ENCODE measurements at regions not wholly inside any gene's neighbourhood (a gene's known extent, or its start where the extent isn't known, plus 50 kb on each side); places are given as distances from the start of the nearest gene placed in this dataset.

DNA sequence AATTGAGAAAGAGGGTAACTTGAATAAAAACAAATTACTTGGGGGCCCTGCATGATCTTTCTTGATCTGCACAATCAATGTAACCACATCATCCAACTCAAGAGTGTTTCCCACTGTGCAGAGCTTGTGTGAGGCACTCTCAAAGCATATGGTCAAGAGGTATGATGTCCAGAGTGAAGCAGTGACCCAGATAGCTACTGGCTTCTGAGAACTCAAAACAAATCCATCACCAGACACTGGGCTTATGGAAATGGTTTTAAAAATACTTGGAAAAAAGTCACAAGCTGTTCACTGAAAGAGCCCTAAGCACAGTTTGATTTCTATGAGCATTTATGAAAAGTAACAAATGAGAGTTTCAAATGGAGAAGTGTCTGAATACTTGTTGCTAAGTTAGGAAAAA, 361.0 kb downstream of the GRXCR1 start:
- TF ChIP-seq, protein P1, sequence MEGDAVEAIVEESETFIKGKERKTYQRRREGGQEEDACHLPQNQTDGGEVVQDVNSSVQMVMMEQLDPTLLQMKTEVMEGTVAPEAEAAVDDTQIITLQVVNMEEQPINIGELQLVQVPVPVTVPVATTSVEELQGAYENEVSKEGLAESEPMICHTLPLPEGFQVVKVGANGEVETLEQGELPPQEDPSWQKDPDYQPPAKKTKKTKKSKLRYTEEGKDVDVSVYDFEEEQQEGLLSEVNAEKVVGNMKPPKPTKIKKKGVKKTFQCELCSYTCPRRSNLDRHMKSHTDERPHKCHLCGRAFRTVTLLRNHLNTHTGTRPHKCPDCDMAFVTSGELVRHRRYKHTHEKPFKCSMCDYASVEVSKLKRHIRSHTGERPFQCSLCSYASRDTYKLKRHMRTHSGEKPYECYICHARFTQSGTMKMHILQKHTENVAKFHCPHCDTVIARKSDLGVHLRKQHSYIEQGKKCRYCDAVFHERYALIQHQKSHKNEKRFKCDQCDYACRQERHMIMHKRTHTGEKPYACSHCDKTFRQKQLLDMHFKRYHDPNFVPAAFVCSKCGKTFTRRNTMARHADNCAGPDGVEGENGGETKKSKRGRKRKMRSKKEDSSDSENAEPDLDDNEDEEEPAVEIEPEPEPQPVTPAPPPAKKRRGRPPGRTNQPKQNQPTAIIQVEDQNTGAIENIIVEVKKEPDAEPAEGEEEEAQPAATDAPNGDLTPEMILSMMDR (IDR thresholded peaks at IDR 0.05; ENCODE audit: low read depth, low read length), result no peak
- POLR2A ChIA-PET, result no interaction called here
- Histone ChIP-seq H3K9me3 (ENCODE audit: control insufficient read depth, insufficient read depth, low read length) (peaks cover 7% of the 10 kb centered on the region; the same call in 1 of the 2 replicates), H3K27me3 (ENCODE audit: control insufficient read depth, insufficient read depth, low read length) (no peaks in the 10 kb centered on the region), H3K4me3 (ENCODE audit: low read depth, low read length) (no peak overlapping the region), H3K27ac (ENCODE audit: low read depth, low read length) (no peak overlapping the region)
- no peak for DNase-seq (ENCODE audit: low read depth, low spot score)
- CTCF ChIA-PET, result interaction anchor here (0.8 kb wide), 1 partner anchor 202 kb away, joined by 3 read pairs; no protein-coding TSS in a partner anchor

DNA sequence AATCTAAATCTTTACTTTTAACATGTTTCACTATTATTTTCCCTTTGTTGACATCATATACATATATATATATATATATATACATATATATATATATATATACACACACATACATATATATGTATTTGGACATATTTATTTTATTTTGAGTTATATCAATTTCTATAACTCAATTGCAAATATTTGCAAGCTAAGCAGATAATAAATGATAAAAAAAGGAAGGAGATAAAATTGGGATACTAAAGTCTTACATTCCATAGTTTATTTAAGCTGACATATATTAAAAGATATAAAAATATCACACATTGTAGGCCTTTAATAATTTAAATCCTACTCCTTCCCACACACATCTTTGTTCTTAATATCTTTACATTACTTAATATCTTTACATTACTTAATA, 372.2 kb downstream of the GRXCR1 start:
- H3K27me3 ChIP-seq (ENCODE audit: control insufficient read depth, insufficient read depth, low read length), result no peaks in the 10 kb centered on the region
- H3K4me3 ChIP-seq (ENCODE audit: low read depth, low read length), result no peak overlapping the region
- DNase-seq (ENCODE audit: low read depth, low spot score), result no peak
- no peaks in the 10 kb centered on the region for H3K9me3 ChIP-seq (ENCODE audit: control insufficient read depth, insufficient read depth, low read length)
- CTCF ChIA-PET, result no interaction called here
- no peak overlapping the region for H3K27ac ChIP-seq (ENCODE audit: low read depth, low read length)
- POLR2A ChIA-PET, result no interaction called here
- TF ChIP-seq, protein P1 (IDR thresholded peaks at IDR 0.05; ENCODE audit: low read depth, low read length), result no peak

DNA sequence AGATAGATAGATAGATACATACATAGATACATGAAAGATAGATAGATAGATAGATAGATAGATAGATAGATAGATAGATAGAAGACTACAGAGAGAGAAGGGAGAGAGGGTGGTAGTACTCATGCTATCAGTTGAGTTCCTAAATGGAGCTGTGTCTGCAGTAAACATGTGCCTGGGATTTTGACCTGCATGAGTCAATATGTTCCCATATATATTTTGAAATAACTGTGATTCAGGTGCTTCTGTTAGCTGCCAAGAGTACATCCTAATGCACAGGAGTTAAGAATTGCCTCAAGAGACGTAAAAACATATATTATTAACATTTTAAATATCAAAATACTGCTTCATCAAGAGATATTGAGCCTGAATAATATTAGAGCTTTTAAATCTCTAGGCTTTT, 379.4 kb downstream of the GRXCR1 start:
- ChIA-PET CTCF (no interaction called here), POLR2A (no interaction called here)
- Histone ChIP-seq H3K27ac (ENCODE audit: low read depth, low read length) (no peak overlapping the region), H3K27me3 (ENCODE audit: control insufficient read depth, insufficient read depth, low read length) (no peaks in the 10 kb centered on the region), H3K4me3 (ENCODE audit: low read depth, low read length) (no peak overlapping the region), H3K9me3 (ENCODE audit: control insufficient read depth, insufficient read depth, low read length) (no peaks in the 10 kb centered on the region)
- DNase-seq (ENCODE audit: low read depth, low spot score), result no peak
- TF ChIP-seq, protein P1 (IDR thresholded peaks at IDR 0.05; ENCODE audit: low read depth, low read length), result no peak

DNA sequence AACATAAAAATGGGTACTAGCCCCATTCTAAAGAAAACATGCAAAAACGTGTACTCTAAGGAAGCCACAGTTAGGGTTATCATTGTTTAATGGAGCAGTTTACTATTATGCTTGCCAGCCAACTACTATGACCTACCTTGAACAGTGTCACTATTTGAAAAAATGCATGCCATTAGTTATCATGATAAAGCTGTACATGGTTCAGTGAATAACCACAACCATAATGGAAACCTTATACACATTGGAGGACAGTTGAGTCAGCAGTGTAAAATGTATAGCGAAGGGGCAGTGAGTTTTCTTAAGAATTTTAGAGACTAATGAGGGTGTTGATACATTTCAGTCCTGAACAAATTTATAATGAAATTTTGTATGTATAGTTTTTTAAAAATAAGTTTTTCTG, 381.9 kb downstream of the GRXCR1 start:
- Histone ChIP-seq H3K27me3 (ENCODE audit: control insufficient read depth, insufficient read depth, low read length) (no peaks in the 10 kb centered on the region), H3K27ac (ENCODE audit: low read depth, low read length) (no peak overlapping the region), H3K9me3 (ENCODE audit: control insufficient read depth, insufficient read depth, low read length) (no peaks in the 10 kb centered on the region), H3K4me3 (ENCODE audit: low read depth, low read length) (no peak overlapping the region)
- DNase-seq (ENCODE audit: low read depth, low spot score), result no peak
- ChIA-PET CTCF (no interaction called here), POLR2A (no interaction called here)
- TF ChIP-seq, protein P1 (IDR thresholded peaks at IDR 0.05; ENCODE audit: low read depth, low read length), result no peak

DNA sequence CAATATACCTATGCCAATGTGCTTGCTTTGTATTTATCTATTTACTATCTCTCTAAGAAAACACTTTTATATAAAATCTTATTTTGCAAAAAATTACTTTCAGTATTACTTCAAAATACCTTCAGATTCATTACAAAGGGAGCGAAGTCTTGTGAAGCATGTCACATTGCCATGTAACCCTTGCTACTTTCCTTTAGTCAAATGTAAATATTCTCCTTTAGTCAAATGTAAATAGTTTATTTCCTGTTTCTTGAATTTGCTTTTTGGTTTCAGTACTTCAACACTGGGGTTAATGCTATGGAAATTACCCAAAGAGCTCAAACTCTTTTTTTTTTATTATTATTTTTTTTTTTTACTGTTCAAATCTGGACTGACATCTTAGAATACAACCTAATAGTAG, 383.3 kb downstream of the GRXCR1 start:
- CTCF ChIA-PET, result no interaction called here
- Histone ChIP-seq H3K27ac (ENCODE audit: low read depth, low read length) (no peak overlapping the region), H3K27me3 (ENCODE audit: control insufficient read depth, insufficient read depth, low read length) (no peaks in the 10 kb centered on the region), H3K4me3 (ENCODE audit: low read depth, low read length) (no peak overlapping the region), H3K9me3 (ENCODE audit: control insufficient read depth, insufficient read depth, low read length) (no peaks in the 10 kb centered on the region)
- POLR2A ChIA-PET, result no interaction called here
- TF ChIP-seq, protein P1 (IDR thresholded peaks at IDR 0.05; ENCODE audit: low read depth, low read length), result no peak
- DNase-seq (ENCODE audit: low read depth, low spot score), result no peak
